ENCODE measurements at regions not wholly inside any gene's neighbourhood (a gene's known extent, or its start where the extent isn't known, plus 50 kb on each side); places are given as distances from the start of the nearest gene placed in this dataset.

DNA sequence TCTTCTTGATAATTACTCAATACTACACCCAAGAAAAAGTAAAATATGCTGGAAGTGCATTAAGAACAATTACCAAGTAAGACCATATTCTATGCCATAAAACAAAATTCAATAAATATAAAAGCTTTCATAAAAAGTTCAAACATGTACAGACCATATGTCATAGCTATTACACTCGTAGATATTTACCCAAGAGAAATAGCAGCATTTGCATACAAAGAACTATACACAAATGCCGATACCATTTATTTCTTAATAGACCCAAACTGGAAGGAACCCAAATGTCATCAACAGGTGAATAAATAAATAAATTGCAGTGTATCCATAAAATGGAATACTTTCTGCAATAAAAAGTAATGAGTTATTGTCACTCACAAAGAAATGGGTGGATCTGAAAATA lies 78.3 kb upstream of the SLC16A7 start:
- no peak for FAIRE-seq
- TF ChIP-seq CTCF (IDR thresholded peaks at IDR 0.05; ENCODE audit: insufficient read depth, missing control alignments) = no peak
- no peak for DNase-seq (ENCODE audit: insufficient read length, low spot score)

GRCh38 chr12:59500915-59501314 lies 94.9 kb upstream of the SLC16A7 start:
- DNase-seq (ENCODE audit: insufficient read length, low spot score) (no peak), FAIRE-seq (no peak)
- no peak for TF ChIP-seq CTCF (IDR thresholded peaks at IDR 0.05; ENCODE audit: insufficient read depth, missing control alignments)

DNA sequence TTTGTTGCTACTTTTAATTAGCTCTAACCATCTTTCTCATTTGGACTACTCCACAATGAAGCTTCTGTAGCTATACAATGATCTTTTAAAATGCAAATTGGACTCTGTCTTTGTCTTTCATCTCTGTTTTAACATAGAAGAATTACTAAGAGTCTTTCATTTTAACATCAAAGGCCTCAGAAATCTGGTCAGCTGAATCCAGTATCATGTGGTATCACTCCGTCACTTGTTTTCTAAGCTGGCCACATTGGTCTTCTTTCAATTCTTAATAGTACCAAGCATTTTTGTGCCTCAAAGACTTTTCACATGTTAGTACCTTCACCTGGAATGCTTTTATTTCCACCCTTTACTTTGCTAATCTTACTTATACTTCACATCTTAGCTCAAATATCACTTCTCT lies 95.5 kb upstream of the SLC16A7 start:
- FAIRE-seq (no peak), DNase-seq (ENCODE audit: insufficient read length, low spot score) (no peak)
- no peak for TF ChIP-seq CTCF (IDR thresholded peaks at IDR 0.05; ENCODE audit: insufficient read depth, missing control alignments)

GRCh38 chr12:59499774-59500173 lies 96.1 kb upstream of the SLC16A7 start:
- no peak for TF ChIP-seq CTCF (IDR thresholded peaks at IDR 0.05; ENCODE audit: insufficient read depth, missing control alignments)
- no peak for FAIRE-seq
- DNase-seq (ENCODE audit: insufficient read length, low spot score) = no peak

DNA sequence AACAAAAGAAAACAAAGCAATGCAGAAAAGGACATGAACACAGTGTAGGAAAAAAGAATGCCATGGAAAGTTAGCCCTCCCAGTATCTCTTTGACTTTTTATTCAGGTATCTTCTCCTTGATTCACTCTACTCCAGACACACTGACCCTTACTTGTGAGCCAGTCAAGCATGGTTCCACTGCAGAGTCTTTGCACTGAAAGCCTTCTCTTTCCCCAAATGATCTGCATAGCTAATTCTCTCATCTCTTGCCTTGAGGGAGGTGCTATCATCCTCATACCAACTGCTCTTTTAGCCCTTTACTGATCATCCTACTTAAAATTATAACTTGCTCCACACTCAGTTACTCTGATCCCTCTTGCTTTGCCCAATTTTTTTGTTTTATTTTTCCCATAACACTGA lies 101.2 kb upstream of the SLC16A7 start:
- FAIRE-seq (no peak), DNase-seq (ENCODE audit: insufficient read length, low spot score) (no peak)
- no peak for TF ChIP-seq CTCF (IDR thresholded peaks at IDR 0.05; ENCODE audit: insufficient read depth, missing control alignments)

GRCh38 chr12:59491877-59492276 lies 104.0 kb upstream of the SLC16A7 start:
- no peak for TF ChIP-seq CTCF (IDR thresholded peaks at IDR 0.05; ENCODE audit: insufficient read depth, missing control alignments)
- no peak for FAIRE-seq
- DNase-seq (ENCODE audit: insufficient read length, low spot score) = no peak

DNA sequence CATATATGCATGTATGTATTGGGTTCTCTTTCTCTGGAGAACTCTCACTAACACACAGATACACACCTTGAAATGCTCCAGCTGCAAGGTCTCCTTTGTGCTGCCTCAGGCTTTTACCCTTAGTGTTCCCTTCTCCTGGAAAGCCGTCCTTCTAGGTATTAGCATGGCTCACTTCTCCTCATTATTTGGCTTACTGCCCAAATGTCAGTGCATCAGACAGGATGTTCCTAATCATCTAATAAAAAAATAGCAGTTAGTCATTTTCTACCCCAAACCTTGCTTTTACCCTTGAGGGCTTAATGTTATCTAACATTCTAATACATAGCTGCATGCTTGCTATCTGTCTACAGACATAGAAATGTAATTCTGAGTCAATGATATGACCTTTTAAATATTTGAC lies 109.0 kb upstream of the SLC16A7 start:
- no peak for DNase-seq (ENCODE audit: insufficient read length, low spot score)
- no peak for TF ChIP-seq CTCF (IDR thresholded peaks at IDR 0.05; ENCODE audit: insufficient read depth, missing control alignments)
- no peak for FAIRE-seq
